Stomach (tissue), 4 donors: ENCODE measurements at regions not wholly inside any gene's neighbourhood (a gene's known extent, or its start where the extent isn't known, plus 50 kb on each side); places are given as distances from the start of the nearest gene placed in this dataset.

Source experiments
- CTCF ChIP-seq, 7 experiments: fragments of 450-650 bp in 4 of 7; fragments of 200-600 bp in 3 of 7; sonication (generic) in 3 of 7; IDR thresholded peaks; one replicate each; pipeline ENCODE4 v1.5.1; 2016 to 2019; ENCODE audit warnings: antibody characterized with exemption in 7 of 7, control low read depth in 2 of 7, mild to moderate bottlenecking in 1 of 7
- POLR2A ChIP-seq, 4 donors: fragments of 450-650 bp; IDR thresholded peaks; one replicate each; pipeline ENCODE4 v1.6.1; 2016; ENCODE audit warnings: antibody characterized with exemption in 4 of 4, control low read depth in 2 of 4, mild to moderate bottlenecking in 1 of 4, moderate library complexity in 1 of 4

GRCh38 chr5:12626556-12626955 is 722.3 kb upstream of the CTNND2 start:
- TF ChIP-seq CTCF (IDR thresholded peaks at IDR 0.05) (no peak), POLR2A (IDR thresholded peaks at IDR 0.05) (no peak)
